ENCODE measurements at regions not wholly inside any gene's neighbourhood (a gene's known extent, or its start where the extent isn't known, plus 50 kb on each side); places are given as distances from the start of the nearest gene placed in this dataset.

- H3K36me3 ChIP-seq: no peaks in the 10 kb centered on the region
- DNase-seq (ENCODE audit: low spot score in 2 of 2): no peak
- H3K9me3 ChIP-seq: no peaks in the 10 kb centered on the region
- H3K27ac ChIP-seq: no peak overlapping the region
- no peak overlapping the region for H3K4me3 ChIP-seq
- peaks cover 2 to 17% of the 10 kb centered on the region in 2 donors for H3K4me1 ChIP-seq
- intact Hi-C loops (cut with DNase I): no loop called here
- no peaks in the 10 kb centered on the region for H3K27me3 ChIP-seq
- TF ChIP-seq, protein P1, sequence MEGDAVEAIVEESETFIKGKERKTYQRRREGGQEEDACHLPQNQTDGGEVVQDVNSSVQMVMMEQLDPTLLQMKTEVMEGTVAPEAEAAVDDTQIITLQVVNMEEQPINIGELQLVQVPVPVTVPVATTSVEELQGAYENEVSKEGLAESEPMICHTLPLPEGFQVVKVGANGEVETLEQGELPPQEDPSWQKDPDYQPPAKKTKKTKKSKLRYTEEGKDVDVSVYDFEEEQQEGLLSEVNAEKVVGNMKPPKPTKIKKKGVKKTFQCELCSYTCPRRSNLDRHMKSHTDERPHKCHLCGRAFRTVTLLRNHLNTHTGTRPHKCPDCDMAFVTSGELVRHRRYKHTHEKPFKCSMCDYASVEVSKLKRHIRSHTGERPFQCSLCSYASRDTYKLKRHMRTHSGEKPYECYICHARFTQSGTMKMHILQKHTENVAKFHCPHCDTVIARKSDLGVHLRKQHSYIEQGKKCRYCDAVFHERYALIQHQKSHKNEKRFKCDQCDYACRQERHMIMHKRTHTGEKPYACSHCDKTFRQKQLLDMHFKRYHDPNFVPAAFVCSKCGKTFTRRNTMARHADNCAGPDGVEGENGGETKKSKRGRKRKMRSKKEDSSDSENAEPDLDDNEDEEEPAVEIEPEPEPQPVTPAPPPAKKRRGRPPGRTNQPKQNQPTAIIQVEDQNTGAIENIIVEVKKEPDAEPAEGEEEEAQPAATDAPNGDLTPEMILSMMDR (IDR thresholded peaks at IDR 0.05): no peak
Measured at GRCh38 chr9:90019626-90020025, 414.8 kb downstream of the GADD45G start.

GRCh38 chr9:90020276-90020871 lies 415.6 kb downstream of the GADD45G start:
- H3K4me3 ChIP-seq: no peak overlapping the region
- no peak for DNase-seq (ENCODE audit: low spot score in 2 of 2)
- intact Hi-C loops (cut with DNase I): no loop called here
- H3K36me3 ChIP-seq: no peaks in the 10 kb centered on the region
- H3K9me3 ChIP-seq: no peaks in the 10 kb centered on the region
- TF ChIP-seq, protein P1 (IDR thresholded peaks at IDR 0.05): no peak
- peaks cover 2 to 17% of the 10 kb centered on the region in 2 donors for H3K4me1 ChIP-seq
- no peaks in the 10 kb centered on the region for H3K27me3 ChIP-seq
- H3K27ac ChIP-seq: no peak overlapping the region

DNA sequence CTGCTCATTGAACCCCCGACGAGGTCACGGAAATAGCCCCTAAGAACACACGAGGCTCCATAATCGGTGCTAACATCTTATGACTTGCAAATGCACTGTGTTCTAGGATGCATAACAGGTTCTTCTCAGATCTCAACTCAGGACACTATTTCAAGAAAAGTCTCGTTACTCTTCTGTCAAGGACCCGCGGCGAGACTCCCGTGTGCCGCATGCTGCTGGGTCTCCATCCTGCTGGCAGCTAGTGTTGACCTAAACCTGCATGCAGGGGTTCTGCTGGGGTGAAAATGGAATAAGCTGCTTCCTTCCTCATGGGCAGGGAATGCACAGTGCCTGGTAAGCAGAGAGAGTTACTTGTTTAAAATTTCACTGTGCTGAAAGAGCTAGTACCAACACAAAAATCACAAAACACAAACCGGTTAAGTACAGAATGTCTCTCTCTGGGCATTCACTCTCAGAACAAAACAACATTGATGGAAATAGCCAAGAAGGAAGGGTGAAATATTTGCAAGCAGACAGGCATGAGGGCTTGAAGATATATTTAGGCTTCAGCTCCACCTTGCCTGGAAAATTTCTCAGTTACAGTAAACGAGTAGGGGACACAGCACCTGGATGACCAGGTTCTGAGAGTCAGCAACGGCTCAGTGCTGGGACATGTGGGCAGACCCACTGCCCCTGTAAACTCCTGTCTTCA lies 416.5 kb downstream of the GADD45G start:
- peaks cover 2 to 17% of the 10 kb centered on the region in 2 donors for H3K4me1 ChIP-seq
- no peak for DNase-seq (ENCODE audit: low spot score in 2 of 2)
- H3K27ac ChIP-seq: no peak overlapping the region
- no peaks in the 10 kb centered on the region for H3K9me3 ChIP-seq
- no peaks in the 10 kb centered on the region for H3K27me3 ChIP-seq
- no peak overlapping the region for H3K4me3 ChIP-seq
- TF ChIP-seq, protein P1 (IDR thresholded peaks at IDR 0.05): no peak
- intact Hi-C loops (cut with DNase I): no loop called here
- no peaks in the 10 kb centered on the region for H3K36me3 ChIP-seq

GRCh38 chr9:90022474-90022873 lies 417.7 kb downstream of the GADD45G start:
- no peaks in the 10 kb centered on the region for H3K36me3 ChIP-seq

GRCh38 chr9:90023861-90024260 lies 419.0 kb downstream of the GADD45G start:
- TF ChIP-seq, protein P1 (IDR thresholded peaks at IDR 0.05): no peak
- no peak overlapping the region for H3K4me3 ChIP-seq
- no peaks in the 10 kb centered on the region for H3K9me3 ChIP-seq
- H3K4me1 ChIP-seq: peaks cover 2 to 17% of the 10 kb centered on the region in 2 donors
- no peak for DNase-seq (ENCODE audit: low spot score in 2 of 2)
- no peaks in the 10 kb centered on the region for H3K27me3 ChIP-seq
- intact Hi-C loops (cut with DNase I): no loop called here
- no peaks in the 10 kb centered on the region for H3K36me3 ChIP-seq
- no peak overlapping the region for H3K27ac ChIP-seq

More at GRCh38 chr9:90022474-90022873, 417.7 kb downstream of the GADD45G start:
- Histone ChIP-seq H3K4me3 (no peak overlapping the region), H3K27me3 (no peaks in the 10 kb centered on the region), H3K27ac (no peak overlapping the region), H3K9me3 (no peaks in the 10 kb centered on the region), H3K4me1 (peaks cover 2 to 17% of the 10 kb centered on the region in 2 donors)
- intact Hi-C loops (cut with DNase I): no loop called here
- TF ChIP-seq, protein P1 (IDR thresholded peaks at IDR 0.05): no peak
- no peak for DNase-seq (ENCODE audit: low spot score in 2 of 2)

Measured in ascending aorta (tissue), 2 donors.